NCI-H774 (cell line): ENCODE measurements at regions not wholly inside any gene's neighbourhood (a gene's known extent, or its start where the extent isn't known, plus 50 kb on each side); places are given as distances from the start of the nearest gene placed in this dataset.

ENCODE experiments used
- DNase-seq: peaks from one replicate; lab custom pipeline; 2025; lab: John Stamatoyannopoulos, UW

GRCh38 chr9:126126807-126127206 is 199.8 kb upstream of the MVB12B start:
- DNase-seq = no peak

- no peak for DNase-seq
Measured at GRCh38 chr9:126127591-126127990, 199.0 kb upstream of the MVB12B start.

DNA sequence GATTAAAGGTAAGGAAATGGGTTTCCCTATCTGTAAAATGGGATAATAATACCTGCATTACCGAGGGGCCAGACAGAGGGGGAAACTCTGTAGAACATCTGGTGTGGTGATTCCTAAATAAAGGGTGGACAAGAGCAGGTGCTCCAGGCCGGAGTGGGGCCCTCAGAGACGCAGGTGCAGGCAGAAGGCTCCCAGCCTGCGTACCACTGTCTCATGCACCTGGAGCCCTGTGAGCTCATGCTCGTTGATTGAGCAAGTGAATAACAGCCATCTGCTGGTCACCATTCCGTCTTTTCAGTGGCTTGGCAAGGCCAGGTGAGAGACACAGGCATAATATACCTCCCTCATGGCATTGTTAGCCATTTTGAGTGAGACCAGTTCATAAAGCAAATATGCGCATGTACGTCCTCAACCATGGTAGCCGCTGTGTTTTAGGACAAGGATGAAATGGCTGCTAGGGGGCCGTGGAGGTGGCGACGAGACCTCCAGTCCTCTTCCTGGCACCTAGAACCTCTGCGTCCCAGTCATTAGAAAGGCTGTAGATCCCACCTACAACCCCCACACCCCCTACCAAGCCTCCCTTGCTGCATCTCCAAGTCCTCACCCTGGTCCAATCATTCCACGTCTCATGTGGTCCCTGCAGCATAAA is 198.0 kb upstream of the MVB12B start:
- DNase-seq = peak; percentile 87

GRCh38 chr9:126131066-126132010 is 195.3 kb upstream of the MVB12B start:
- no peak for DNase-seq

GRCh38 chr9:126132746-126133145 is 193.9 kb upstream of the MVB12B start:
- DNase-seq = no peak

DNA sequence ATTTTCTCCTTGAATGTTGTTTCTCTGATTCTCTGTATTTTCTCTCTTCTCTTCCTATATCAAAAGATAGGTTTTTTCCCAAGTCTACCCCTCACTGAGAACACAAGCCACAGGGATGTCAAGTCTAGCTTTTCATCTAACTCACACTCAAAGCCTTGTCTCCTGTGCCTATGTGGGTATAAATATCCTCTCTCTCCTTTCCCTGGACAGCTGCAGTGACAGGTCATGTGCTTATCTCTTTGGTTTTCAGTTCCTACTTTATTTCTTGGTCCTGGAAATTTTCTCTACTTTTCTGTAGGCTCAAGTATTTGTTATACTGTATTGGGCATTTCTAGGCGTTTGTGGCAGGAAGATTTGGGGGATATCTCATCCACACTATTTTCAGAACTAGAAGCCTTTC is 182.4 kb upstream of the MVB12B start:
- no peak for DNase-seq

DNA sequence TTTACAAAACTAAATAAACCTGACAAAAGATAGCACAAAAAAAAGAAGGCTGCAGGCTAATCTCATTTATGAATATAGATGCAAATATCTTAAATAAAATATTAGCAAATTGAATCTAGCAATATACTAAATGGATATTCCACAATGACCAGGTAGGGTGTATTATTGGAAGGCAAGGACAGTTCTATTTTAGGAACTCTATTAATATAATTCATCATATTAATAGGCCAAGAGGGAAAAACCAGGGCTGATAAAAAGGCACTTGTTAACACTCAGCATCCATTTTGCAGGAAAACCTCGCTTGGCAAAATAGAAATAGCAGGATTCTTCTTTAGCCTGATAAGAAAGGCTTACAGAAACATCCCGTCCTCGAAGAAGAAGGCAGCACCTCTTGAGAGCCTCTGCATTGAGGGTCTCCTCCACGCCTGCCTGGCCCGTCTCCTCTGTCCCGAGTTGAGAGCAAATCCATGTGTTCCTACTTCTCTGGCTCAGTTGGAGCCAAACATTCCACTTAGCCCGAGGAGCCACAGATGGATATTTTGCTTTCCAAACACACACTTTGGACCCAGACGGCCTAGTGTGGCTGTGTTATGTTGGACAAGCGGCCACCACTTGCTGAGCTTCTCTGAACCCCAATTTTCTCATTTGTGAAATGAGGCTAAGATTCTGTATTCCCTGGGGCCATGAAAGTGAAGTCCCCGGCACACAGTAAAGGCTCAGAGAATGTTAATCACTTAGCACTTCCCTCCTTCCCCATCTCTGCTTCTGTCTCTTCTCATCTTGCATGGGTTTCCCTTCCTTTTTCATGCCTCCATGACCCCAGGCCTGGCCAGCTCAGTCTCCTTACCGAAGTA is 181.8 kb upstream of the MVB12B start:
- no peak for DNase-seq

GRCh38 chr9:126145887-126146253 is 180.8 kb upstream of the MVB12B start:
- no peak for DNase-seq

GRCh38 chr9:126146254-126147145 is 180.1 kb upstream of the MVB12B start:
- peak; percentile 70 for DNase-seq

DNA sequence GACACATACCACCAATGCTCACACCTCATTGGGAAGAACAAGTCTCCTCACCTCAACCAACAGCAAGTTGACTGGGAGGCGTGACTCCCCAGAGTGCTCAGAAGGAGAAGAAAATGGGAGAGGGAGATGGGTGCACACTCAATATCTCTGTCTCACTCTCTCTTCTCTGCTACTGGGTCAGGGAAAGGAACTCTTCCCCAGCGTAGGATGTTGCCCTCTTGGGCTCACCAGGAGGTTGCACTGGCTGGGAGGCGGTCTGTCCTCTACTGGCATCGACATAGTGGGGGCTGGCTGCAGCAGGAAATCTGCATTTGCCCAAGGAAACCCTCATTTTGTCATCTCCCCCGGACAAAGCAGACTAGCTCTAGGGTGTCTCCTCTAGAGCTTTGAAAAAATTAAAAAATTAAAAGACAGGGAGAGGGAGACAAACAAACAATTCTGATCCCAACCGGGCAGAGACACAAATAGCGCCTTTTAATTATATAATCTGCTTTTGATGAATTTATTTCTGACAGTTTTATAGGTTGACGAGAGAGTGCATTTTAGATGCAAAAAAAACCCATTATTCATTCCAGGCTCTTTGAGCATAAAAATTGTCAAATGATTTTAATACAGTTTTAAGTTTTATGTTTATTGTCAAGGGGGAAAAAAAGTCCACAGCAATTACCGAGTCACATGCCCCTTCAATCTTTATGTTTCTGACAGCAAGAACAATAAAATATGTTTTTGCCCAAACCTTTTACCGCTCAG is 179.3 kb upstream of the MVB12B start:
- no peak for DNase-seq

- DNase-seq = no peak
Measured at GRCh38 chr9:126147936-126148870, 178.4 kb upstream of the MVB12B start.

DNA sequence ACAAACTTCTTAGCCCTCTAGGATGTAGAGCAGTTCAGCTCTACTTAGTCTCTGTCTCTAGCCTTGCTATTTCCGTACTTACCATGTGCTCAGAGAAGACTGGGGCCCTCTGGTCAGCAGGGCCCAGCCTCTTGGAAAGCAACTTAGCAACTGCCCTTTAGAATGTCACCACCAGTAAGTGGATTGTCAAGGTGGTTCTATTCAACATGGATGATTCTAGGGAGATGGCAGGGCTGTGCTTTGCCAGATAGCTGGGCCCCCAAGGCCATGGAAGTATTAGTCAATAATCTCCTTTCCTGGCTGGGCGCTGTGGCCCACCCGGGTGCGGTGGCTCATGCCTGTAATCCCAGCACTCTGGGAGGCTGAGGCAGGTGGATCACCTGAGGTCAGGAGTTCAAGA is 177.6 kb upstream of the MVB12B start:
- DNase-seq = no peak

GRCh38 chr9:126149661-126150060 is 177.0 kb upstream of the MVB12B start:
- no peak for DNase-seq

DNA sequence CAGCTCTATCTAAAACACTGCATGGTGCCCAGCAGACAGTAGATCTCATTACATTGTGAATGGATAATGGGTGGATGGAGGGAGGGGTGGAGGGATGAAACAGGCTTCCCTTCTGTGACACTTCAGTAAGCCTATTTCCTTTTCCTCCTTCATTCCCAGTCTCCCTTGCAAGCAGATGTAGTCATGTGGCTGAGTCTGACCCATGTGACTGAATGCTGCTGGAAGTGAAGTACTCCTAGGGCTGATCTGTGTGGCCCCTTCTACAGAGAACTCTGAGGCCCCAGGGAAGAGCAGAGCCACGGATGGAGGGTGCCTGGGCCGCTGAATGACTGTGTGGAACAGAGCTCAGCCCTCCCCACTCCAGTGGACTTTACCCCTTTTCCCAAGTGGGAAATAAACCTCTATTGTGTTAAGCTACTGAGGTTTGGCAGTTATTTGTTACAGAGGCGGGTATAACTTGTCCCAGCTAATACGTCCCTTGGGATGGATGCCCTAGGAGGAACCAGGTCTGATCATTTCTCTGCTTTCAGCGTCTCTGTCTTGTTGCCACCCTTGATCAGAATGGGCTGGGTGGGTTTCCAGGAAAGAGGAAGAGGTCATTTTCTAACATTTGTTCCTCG is 176.1 kb upstream of the MVB12B start:
- DNase-seq = peak; percentile 44

DNA sequence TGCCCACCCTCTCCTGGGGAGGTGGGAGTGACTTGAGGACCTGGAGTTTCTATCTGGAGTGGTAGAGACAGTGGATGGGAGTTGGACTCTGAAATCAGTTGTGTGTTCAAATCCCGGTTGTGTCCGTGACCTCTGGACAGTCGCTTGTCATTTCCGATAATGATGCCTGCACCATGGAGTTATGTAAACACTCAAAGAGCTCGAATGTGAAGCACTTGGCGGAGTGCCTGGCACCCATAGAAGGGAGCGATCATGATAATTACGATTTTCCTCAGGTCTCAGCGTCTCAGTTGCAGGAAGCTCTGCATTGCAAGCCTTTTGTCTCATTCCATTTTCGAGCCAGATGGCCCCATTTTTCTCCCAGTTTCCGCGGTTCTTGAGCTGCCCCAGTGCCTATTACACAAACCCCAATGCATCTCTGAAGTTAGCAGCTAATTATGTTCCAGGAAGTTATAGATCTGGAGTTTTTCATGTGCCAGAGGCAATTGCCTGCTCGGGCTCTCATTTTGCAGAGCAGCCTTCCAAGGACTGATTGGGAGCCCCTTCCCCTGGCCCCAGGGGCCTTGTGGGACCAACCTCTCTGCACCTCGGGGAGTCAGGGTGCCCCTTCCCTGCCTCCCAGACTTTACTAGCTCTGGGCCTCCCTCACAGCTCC is 175.5 kb upstream of the MVB12B start:
- DNase-seq = peak; percentile 93

DNA sequence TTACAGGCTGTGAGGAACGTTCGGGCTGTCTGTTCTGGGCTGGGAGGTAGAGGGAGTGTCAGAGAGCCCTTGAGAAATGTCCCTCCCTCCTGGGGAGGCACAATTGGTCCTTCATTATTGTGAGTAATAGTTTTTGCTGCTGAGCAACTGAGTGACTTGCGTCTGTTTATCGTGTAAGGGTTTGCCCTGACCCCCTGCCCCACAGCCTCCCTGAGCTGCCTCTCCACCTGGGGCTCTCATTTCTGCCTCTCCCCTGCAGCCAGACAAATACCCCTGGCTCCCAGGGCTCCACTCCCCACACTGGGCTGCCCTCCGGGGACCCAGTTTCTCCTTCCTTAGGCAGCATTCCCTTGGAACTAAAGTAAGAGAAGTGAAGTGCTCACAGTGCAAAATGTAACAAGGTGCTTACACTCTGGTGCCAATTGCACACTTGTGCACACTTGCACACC is 174.9 kb upstream of the MVB12B start:
- peak; percentile 42 for DNase-seq

DNA sequence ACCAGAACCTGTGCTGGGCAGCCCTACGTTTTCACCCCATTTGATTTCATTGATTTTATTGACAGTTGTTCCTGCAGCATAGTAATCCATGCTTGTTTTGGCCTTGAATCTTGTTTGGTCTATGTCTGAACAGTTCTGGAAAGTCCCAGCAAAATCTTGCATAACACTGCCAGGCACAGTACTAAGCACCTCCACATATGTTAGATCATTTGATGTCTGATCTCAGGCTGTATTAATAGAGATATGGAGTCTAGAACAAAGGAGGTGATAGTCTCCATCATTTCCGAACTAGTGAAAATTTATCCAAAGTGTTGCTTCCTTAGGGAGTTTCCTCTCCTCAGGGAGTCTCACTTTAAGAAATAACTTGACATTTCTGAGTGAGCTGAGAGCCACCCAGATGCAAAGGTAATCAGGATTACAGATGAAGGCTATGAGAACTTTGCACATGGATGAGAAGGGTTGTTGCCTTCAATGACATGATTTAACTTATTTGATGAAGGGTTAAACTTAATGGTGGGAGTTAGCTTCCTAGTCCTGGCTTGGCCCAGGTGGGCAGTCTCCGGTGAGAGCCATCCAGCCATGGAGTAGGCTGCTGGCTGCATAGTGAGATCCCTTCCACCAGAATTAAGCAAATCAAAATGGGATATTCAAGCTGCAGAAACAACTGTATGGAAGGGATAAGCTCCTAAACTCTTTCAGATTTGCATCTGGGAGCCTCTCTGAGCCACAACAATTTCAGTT is 173.8 kb upstream of the MVB12B start:
- no peak for DNase-seq

GRCh38 chr9:126153382-126153781 is 173.2 kb upstream of the MVB12B start:
- no peak for DNase-seq
